C1 segment of cervical spinal cord (tissue), 14 donors: ENCODE measurements at regions not wholly inside any gene's neighbourhood (a gene's known extent, or its start where the extent isn't known, plus 50 kb on each side); places are given as distances from the start of the nearest gene placed in this dataset.

ENCODE experiments used
- DNase-seq, 14 donors: peaks; one replicate each; lab custom pipeline; 2025; lab: John Stamatoyannopoulos, UW

GRCh38 chr3:162125790-162126189, 629.2 kb downstream of the OTOL1 start:
- DNase-seq, result no peak

DNA sequence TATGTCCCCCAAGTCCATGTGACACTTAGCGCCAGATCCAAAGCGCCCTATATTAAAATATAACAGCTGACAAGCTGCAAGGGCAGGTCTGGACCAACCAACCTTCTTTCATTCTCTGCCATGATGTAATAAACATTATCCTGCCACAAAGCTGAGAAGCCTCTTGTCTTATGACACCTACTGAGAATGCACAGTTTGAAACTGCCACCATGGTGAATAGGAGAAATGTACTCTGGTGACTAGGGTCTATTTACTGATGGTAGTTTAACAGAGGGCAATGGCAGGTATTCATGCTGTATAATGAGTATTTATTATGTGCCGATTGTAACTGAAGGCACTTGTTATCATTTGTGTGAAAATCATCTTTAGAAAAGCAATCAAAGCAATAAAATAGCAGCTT, 634.0 kb downstream of the OTOL1 start:
- no peak for DNase-seq

GRCh38 chr3:162132981-162133380, 636.4 kb downstream of the OTOL1 start:
- no peak for DNase-seq

DNA sequence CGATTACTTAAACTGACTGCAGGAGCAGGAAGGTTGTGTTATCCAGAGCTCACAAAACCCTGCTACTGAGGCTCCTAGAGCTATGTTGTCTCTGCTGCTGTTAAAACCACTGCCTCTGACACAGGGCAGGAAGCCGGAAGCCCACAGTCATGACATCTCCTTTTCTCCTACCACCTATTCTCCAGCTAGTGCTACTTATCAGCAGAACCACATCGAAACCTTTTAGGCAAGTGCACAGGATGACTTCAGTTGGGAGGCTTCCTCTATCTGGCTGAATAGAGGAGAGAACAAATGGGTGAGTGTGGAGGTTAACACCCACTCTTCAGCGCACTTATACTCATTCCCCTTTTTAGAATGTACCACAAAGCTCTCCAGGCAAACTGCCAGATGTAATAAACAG, 638.0 kb downstream of the OTOL1 start:
- DNase-seq, result no peak

DNA sequence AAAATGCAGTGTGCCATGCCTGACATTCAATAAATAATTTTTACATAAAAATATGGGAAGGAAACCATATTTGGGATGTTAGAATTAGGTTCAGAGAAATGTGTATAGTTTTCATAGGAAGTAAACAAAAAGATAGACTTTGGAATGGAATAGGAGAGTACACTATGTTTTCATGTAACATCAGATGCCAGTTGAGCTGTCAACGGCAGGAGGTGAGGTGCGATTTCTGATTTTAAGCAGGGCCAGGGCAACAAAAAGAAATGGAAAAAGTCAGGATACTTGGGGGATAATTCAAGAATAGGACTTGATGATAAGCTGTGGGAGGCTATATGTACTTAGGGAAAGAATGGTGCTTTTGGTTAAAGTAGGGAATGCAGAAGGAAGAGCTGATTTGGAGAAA, 639.5 kb downstream of the OTOL1 start:
- no peak for DNase-seq

DNA sequence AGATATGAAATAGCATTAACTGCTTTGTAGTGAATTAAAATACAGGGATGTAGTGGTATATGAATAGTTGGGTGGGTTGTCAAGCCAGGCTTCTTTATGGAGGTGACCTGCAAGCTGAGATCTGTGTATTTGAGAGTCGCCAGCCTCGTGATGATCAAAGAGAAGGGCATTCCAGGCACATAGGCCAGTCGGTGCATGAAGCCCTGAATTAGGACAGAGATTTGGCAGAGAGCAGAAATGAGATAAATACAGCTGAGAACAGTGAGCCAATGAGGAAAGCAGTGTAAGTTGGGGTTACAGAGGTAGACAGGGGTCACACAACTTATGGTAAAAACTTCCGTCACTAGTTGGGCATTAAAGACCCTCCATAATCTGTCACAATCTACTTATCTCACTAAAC, 641.9 kb downstream of the OTOL1 start:
- no peak for DNase-seq

GRCh38 chr3:162139841-162140240, 643.2 kb downstream of the OTOL1 start:
- no peak for DNase-seq

DNA sequence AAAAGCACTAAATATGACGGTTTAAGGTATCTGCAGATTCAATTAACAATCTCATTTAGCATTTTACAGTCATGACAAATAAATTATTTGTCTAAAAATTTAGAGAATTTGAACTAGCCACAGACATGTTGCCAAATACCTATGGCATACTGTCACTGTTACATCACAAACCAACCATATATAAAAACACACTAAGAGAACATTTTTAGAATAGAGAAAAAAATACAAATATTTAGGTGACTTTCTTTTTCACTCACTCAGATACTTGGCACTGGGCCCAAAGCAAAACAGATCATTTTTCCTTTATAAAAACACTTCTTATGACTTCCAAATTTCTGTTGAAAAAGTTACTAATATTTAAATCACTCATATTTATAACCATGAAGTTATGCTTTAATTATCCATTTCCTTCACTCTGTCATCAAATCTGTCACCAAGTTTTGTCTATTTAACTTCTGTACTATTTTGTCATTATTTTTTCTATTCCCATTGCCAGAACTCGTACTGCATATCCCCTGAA, 644.7 kb downstream of the OTOL1 start:
- DNase-seq, result no peak

DNA sequence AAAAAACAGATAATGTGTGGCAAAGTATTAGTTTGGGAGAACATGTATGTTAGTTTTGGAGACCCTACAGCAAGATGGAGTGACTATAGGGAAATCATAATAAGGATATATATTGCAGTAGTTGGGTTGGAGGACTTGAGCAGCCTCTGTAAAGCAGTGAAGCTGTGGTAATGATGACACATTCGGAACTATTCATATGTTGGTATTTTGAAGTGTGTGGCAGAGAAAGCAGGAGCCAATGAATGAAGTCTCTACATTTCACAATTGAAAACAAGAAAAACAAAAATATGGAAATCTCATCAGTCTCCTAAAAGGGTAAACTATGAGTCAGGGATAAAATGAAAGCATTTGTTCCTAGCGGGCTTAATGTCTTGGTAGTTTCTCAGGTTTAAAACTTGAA, 645.9 kb downstream of the OTOL1 start:
- DNase-seq, result no peak

DNA sequence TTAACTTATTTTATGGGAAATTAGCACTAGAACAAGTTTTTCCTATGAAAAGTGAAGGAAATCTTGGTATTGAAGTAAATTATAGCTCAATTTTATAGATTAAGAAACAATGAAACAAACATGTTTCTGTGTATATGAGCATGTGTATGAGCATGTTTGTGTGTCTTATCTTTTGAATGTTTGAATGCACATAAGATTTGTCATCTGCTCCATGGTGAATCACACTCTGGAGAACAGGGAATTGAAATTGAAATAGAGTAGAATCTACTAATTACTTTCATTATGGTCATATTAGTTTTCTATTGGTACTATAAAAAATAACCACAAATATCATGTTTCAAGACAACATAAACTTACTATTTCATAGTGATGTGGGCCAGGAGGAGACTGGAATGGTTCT, 646.6 kb downstream of the OTOL1 start:
- DNase-seq, result no peak

DNA sequence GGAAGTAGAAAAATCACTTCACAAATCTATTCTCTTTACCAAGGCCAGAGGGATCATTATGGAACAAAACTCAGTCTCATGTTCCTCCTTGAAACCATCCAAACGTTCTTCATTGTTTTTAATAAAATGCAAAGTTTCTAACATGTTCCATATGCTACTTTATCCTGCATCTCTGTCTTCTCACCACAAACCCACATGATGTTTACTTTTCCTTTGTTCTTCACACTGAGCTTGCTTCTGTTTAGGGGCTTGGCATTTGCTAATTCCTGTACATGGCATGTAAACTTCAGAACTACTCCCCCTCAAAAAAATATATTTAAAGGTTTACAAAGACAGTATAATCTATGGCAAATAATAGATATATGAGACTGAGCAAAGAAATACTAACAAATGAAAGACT, 651.4 kb downstream of the OTOL1 start:
- no peak for DNase-seq

DNA sequence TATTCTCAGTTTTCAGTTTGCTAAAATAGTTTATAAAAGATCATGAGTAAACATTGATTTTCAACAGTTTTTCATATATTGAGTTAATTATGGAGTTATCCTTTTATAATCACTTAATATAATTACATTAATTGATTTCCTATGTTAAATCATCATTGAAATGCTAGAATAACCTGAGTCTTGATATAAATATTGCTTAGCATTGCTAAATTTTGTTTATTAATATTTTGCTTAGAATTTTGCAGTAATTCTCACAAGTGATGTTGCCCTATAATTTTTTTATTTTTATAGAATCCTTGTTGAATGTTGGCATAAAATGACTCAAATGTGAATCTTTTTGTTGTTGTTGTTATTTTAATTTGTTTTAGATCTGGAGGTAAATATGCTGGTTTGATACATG, 654.2 kb downstream of the OTOL1 start:
- no peak for DNase-seq

GRCh38 chr3:162152636-162153035, 656.0 kb downstream of the OTOL1 start:
- DNase-seq, result no peak

GRCh38 chr3:162161595-162161994, 665.0 kb downstream of the OTOL1 start:
- no peak for DNase-seq

DNA sequence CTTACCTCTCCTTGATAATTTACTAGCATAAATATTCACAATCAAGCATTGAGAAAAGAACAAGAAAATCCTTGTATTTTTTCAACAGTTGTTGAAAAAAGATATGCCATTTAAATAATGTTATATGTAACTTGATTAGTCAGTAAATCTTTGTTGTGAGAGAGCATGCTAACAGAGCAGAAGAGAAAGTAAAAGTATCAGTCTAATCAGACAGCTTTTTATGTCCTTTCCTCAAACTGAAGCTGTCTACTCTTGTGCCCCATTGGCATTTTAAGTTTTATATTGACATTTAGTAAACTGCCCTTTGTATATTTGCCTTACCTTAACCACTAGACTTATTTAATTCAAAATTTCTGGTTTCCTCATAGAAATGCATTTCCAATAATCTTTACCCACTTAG, 668.7 kb downstream of the OTOL1 start:
- no peak for DNase-seq

DNA sequence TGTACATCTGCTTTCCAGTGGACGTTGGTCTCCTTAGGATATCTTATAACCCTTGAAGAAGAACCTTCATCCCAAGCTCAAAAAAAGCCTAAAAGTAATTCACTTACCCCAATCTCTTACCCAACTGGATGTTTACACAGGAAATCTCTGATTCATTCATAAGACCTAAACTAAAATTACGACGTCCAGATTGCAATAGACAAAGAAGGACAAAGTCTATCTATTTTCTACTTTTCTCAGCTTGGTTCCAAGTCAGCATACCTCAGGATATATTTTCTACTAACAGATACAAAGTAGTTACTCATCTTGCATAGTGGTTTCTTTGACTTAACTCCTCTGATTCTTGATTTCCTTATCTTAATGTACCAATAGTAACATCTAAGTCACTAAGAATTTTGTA, 669.9 kb downstream of the OTOL1 start:
- DNase-seq, result no peak

DNA sequence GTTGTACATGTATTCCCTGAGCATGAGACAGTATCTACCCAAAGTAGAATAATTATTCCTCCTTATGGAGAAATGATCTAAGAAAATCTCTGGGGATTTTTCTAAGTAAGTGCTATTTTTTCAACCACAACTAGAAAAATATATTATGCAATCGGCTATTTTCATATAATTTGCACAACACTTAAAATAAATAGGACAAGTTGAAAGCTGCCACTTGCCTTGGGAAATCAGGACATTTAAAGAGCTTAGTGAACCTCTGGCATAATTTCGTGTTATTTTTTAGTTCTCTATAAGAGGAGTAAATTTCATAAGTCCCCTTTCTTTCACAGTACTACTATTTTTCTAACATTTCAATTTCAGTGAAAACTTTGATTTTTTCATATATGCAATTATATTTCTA, 672.1 kb downstream of the OTOL1 start:
- no peak for DNase-seq

DNA sequence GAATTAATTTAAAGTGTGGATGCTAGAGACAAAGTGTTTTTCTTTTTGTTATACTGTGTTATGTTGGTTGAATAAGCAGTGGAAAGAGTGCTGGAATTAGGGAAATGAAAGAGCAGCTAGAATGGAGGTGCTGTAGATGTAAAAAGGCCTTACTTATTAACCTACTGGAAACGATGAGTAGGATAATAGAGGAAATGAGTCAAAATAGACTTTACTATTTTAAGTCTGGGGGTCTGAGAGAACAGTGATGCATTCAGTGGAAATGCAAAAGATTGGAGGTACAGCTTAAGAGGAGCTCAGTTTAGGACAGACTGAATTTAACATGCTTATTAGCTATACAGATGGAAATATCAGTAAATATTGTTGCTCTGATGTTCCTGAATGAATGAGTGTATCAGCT, 674.0 kb downstream of the OTOL1 start:
- no peak for DNase-seq

- DNase-seq, result no peak
Observed at GRCh38 chr3:162171970-162172369, 675.4 kb downstream of the OTOL1 start.

DNA sequence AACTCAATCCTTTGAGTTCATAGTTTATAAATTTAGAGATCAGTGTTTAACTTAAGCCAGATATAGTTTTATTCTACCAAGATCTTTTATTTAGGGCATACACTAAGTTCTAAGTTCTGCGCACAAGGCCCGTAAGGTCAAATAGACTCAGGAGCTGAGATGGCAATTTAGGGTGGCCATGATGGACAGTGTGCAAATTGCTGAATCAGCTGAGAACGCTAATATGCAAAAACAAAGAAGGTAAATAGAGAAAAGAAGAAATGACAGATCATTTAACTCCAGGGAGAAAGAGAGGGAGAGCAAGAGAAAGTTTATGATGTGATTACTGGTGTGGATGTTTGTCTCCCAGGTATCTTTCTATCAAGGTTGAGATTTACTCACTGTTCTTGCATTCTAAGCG, 678.5 kb downstream of the OTOL1 start:
- DNase-seq, result no peak

GRCh38 chr3:162175878-162176277, 679.3 kb downstream of the OTOL1 start:
- no peak for DNase-seq

GRCh38 chr3:162183440-162183839, 686.8 kb downstream of the OTOL1 start:
- DNase-seq, result no peak

DNA sequence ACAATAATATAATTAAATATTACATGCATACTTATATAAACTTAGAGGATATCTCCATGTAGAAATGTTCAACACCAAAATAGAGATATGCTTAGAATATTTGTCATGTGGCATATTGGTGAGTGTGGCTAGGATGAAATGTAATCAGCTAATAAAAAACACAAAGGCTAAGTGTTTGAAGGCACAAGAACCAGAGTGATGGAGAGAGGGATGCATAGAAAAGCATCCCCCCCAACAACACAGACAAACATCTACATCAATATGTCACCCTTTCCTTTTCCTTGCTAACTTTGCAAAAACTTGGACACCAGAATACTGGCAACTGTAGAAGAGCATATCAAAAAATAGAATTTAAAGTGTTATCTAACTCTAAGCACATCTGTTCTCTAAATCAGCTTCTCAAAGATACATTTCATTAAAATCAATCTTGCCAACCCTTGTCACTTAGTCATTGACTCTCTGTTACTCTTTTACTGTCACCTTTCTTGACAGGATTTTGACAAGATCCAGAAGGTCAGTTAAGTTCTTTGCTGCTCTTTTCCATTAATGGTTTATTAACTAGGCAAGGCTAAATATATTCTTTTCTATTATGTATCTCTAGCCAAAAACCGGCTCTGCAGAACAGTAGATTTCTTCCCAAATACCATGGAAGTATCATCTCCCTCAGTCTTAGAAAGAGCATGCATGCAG, 695.9 kb downstream of the OTOL1 start:
- no peak for DNase-seq
